ENCODE measurements at regions not wholly inside any gene's neighbourhood (a gene's known extent, or its start where the extent isn't known, plus 50 kb on each side); places are given as distances from the start of the nearest gene placed in this dataset.

GRCh38 chr9:124174433-124174832 is 83.3 kb upstream of the NEK6 start:
- TF ChIP-seq CTCF (IDR thresholded peaks at IDR 0.05) (no peak), TCF7 (CRISPR knock-in tag; IDR thresholded peaks at IDR 0.05; ENCODE audit: low read depth) (no peak), MAX (CRISPR knock-in tag; IDR thresholded peaks at IDR 0.05) (no peak)
- TF ChIP-seq, protein P1, sequence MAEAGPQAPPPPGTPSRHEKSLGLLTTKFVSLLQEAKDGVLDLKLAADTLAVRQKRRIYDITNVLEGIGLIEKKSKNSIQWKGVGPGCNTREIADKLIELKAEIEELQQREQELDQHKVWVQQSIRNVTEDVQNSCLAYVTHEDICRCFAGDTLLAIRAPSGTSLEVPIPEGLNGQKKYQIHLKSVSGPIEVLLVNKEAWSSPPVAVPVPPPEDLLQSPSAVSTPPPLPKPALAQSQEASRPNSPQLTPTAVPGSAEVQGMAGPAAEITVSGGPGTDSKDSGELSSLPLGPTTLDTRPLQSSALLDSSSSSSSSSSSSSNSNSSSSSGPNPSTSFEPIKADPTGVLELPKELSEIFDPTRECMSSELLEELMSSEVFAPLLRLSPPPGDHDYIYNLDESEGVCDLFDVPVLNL (CRISPR knock-in tag; IDR thresholded peaks at IDR 0.05; ENCODE audit: borderline replicate concordance, low read depth), result no peak
- TF ChIP-seq, protein P2, sequence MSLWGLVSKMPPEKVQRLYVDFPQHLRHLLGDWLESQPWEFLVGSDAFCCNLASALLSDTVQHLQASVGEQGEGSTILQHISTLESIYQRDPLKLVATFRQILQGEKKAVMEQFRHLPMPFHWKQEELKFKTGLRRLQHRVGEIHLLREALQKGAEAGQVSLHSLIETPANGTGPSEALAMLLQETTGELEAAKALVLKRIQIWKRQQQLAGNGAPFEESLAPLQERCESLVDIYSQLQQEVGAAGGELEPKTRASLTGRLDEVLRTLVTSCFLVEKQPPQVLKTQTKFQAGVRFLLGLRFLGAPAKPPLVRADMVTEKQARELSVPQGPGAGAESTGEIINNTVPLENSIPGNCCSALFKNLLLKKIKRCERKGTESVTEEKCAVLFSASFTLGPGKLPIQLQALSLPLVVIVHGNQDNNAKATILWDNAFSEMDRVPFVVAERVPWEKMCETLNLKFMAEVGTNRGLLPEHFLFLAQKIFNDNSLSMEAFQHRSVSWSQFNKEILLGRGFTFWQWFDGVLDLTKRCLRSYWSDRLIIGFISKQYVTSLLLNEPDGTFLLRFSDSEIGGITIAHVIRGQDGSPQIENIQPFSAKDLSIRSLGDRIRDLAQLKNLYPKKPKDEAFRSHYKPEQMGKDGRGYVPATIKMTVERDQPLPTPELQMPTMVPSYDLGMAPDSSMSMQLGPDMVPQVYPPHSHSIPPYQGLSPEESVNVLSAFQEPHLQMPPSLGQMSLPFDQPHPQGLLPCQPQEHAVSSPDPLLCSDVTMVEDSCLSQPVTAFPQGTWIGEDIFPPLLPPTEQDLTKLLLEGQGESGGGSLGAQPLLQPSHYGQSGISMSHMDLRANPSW (CRISPR knock-in tag; conservative IDR thresholded peaks at IDR 0.05; ENCODE audit: low read depth), result no peak
